Testis (tissue), 2 donors: ENCODE measurements at regions not wholly inside any gene's neighbourhood (a gene's known extent, or its start where the extent isn't known, plus 50 kb on each side); places are given as distances from the start of the nearest gene placed in this dataset.

Experiments used
- POLR2A ChIP-seq: fragments of 450-650 bp; IDR thresholded peaks from one replicate; pipeline ENCODE4 v1.6.1; 2017; ENCODE audit warnings: antibody characterized with exemption, mild to moderate bottlenecking, moderate library complexity
- TF ChIP-seq, protein P1 (sequence below), 3 experiments: fragments of 450-650 bp in 2 of 3; fragments of 200-600 bp in 1 of 3; sonication (generic) in 1 of 3; IDR thresholded peaks; one replicate each; pipeline ENCODE4 v1.5.1; 2016 to 2019; ENCODE audit warnings: antibody characterized with exemption in 3 of 3, mild to moderate bottlenecking in 2 of 3, moderate library complexity in 1 of 3

- TF ChIP-seq, protein P1, sequence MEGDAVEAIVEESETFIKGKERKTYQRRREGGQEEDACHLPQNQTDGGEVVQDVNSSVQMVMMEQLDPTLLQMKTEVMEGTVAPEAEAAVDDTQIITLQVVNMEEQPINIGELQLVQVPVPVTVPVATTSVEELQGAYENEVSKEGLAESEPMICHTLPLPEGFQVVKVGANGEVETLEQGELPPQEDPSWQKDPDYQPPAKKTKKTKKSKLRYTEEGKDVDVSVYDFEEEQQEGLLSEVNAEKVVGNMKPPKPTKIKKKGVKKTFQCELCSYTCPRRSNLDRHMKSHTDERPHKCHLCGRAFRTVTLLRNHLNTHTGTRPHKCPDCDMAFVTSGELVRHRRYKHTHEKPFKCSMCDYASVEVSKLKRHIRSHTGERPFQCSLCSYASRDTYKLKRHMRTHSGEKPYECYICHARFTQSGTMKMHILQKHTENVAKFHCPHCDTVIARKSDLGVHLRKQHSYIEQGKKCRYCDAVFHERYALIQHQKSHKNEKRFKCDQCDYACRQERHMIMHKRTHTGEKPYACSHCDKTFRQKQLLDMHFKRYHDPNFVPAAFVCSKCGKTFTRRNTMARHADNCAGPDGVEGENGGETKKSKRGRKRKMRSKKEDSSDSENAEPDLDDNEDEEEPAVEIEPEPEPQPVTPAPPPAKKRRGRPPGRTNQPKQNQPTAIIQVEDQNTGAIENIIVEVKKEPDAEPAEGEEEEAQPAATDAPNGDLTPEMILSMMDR (IDR thresholded peaks at IDR 0.05), result no peak
- no peak for TF ChIP-seq POLR2A
These were observed 225.0 kb upstream of the FAM3C start for GRCh38 chr7:121620953-121621606.
